H1 (cell line): ENCODE measurements at regions not wholly inside any gene's neighbourhood (a gene's known extent, or its start where the extent isn't known, plus 50 kb on each side); places are given as distances from the start of the nearest gene placed in this dataset.

ENCODE experiments used
- CTCF ChIA-PET: fragments of 300-600 bp; sonication (Branson Sonifier 250); formaldehyde crosslinking; loops from one replicate; lab custom pipeline; 2021; ENCODE audit not compliant: partially characterized antibody; lab: Charles Lee
- POLR2A ChIA-PET: fragments of 300-600 bp; sonication (Branson Sonifier 250); formaldehyde crosslinking; loops from one replicate; lab custom pipeline; 2021; ENCODE audit warnings: inconsistent platforms; ENCODE audit not compliant: partially characterized antibody; lab: Charles Lee
- DNase-seq, 2 experiments: peaks; one replicate each; pipeline versions ENCODE4 v3.0.0 to v3.0.0-alpha.2; 2010 to 2022; ENCODE audit warnings: low spot score in 2 of 2, low read depth in 1 of 2, mixed read lengths in 1 of 2
- FAIRE-seq: peaks from 2 replicates; lab custom pipeline; 2011; peaks lifted over from hg19 to GRCh38; lab: Jason Lieb, UNC
- H2AFZ ChIP-seq: 2 replicates; pipeline ENCODE4 v1.8.1; 2012; ENCODE audit warnings: low read length, inconsistent platforms
- H2AK5ac ChIP-seq: 2 replicates; pipeline ENCODE4 v1.6.1; 2013; ENCODE audit warnings: low read depth, low read length
- H2BK120ac ChIP-seq: replicated peaks from 2 replicates; pipeline ENCODE3; 2013; ENCODE audit warnings: low read depth, low read length, inconsistent platforms
- H2BK12ac ChIP-seq: 2 replicates; pipeline ENCODE4 v1.6.1; 2013; ENCODE audit warnings: low read depth, low read length
- H2BK15ac ChIP-seq: 2 replicates; pipeline ENCODE4 v1.6.1; 2013; ENCODE audit warnings: low read length
- H2BK20ac ChIP-seq: 2 replicates; pipeline ENCODE4 v1.6.1; 2013; ENCODE audit warnings: low read length
- H2BK5ac ChIP-seq: 2 replicates; pipeline ENCODE4 v1.6.1; 2013; ENCODE audit warnings: low read depth, low read length
- H3K14ac ChIP-seq: 2 replicates; pipeline ENCODE4 v1.6.1; 2013; ENCODE audit warnings: inconsistent platforms; ENCODE audit not compliant: insufficient read length
- H3K18ac ChIP-seq: 2 replicates; pipeline ENCODE4 v1.6.1; 2013; ENCODE audit warnings: low read length; ENCODE audit errors: extremely low read depth
- H3K23ac ChIP-seq: 2 replicates; pipeline ENCODE4 v1.6.1; 2013; ENCODE audit warnings: inconsistent platforms; ENCODE audit not compliant: insufficient read length
- H3K23me2 ChIP-seq: 2 replicates; pipeline ENCODE4 v1.6.1; 2013; ENCODE audit warnings: low read depth, low read length
- H3K27ac ChIP-seq: 2 replicates; pipeline ENCODE4 v1.6.1; 2011; ENCODE audit warnings: low read depth, low read length, inconsistent platforms
- H3K27me3 ChIP-seq, 4 experiments: replicated peaks in 1 of 4; 1 replicate in 1 of 4; 2 replicates in 3 of 4; pipeline versions ENCODE4 v1.6.1 to v1.8.1; 2011 to 2013; ENCODE audit warnings: low read length in 3 of 4, mild to moderate bottlenecking in 3 of 4, inconsistent platforms in 2 of 4, mixed read lengths in 2 of 4, moderate library complexity in 1 of 4; ENCODE audit not compliant: control insufficient read depth in 3 of 4, insufficient read depth in 3 of 4; ENCODE audit errors: extremely low read depth in 1 of 4
- H3K36me3 ChIP-seq, 4 experiments: 2 replicates each; pipeline versions ENCODE4 v1.6.1 to v1.8.1; 2011 to 2013; ENCODE audit warnings: mild to moderate bottlenecking in 4 of 4, low read length in 3 of 4, moderate library complexity in 2 of 4, control low read depth in 1 of 4, inconsistent platforms in 1 of 4; ENCODE audit not compliant: insufficient read depth in 4 of 4, control insufficient read depth in 2 of 4
- H3K4ac ChIP-seq: replicated peaks from 2 replicates; pipeline ENCODE3; 2013; ENCODE audit warnings: low read length, low read depth, mixed read lengths, inconsistent platforms; ENCODE audit not compliant: insufficient read length
- H3K4me1 ChIP-seq, 4 experiments: replicated peaks in 1 of 4; 1 replicate in 1 of 4; 2 replicates in 3 of 4; pipeline versions ENCODE4 v1.6.1 to v1.8.1; 2011 to 2013; ENCODE audit warnings: low read length in 3 of 4, inconsistent platforms in 2 of 4, mixed read lengths in 1 of 4; ENCODE audit not compliant: insufficient read depth in 4 of 4, control insufficient read depth in 3 of 4
- H3K4me2 ChIP-seq, 2 experiments: 2 replicates each; pipeline versions ENCODE4 v1.6.1 to v1.8.1; 2011 to 2013; ENCODE audit warnings: low read depth in 2 of 2, low read length in 2 of 2, control low read depth in 1 of 2, inconsistent platforms in 1 of 2, mild to moderate bottlenecking in 1 of 2; ENCODE audit not compliant: insufficient read depth in 1 of 2
- H3K4me3 ChIP-seq, 4 experiments: fragments of 200-600, 300-600 bp in 1 of 4; sonication (generic), shearing (Covaris generic), sonication (Bioruptor Twin) in 1 of 4; 2 replicates each; pipeline versions ENCODE4 v1.5.1 to v1.8.1; 2011 to 2016; ENCODE audit warnings: low read length in 4 of 4, low read depth in 3 of 4, control low read depth in 2 of 4, inconsistent platforms in 2 of 4, mild to moderate bottlenecking in 2 of 4, mixed read lengths in 1 of 4, moderate library complexity in 1 of 4; ENCODE audit not compliant: insufficient read depth in 2 of 4; ENCODE audit errors: extremely low read depth in 1 of 4
- H3K56ac ChIP-seq: replicated peaks from 2 replicates; pipeline ENCODE3; 2013; ENCODE audit warnings: low read depth, mild to moderate bottlenecking, mixed read lengths, low read length, inconsistent platforms; ENCODE audit not compliant: insufficient read length
- H3K79me1 ChIP-seq: 2 replicates; pipeline ENCODE4 v1.6.1; 2013; ENCODE audit warnings: low read depth, low read length, control low read depth
- H3K79me2 ChIP-seq, 2 experiments: 2 replicates each; pipeline versions ENCODE4 v1.6.1 to v1.8.1; 2012 to 2013; ENCODE audit warnings: low read length in 2 of 2, mild to moderate bottlenecking in 2 of 2, inconsistent platforms in 1 of 2; ENCODE audit not compliant: insufficient read depth in 2 of 2, control insufficient read depth in 1 of 2
- H3K9ac ChIP-seq, 4 experiments: replicated peaks in 1 of 4; 1 replicate in 1 of 4; 2 replicates in 3 of 4; pipeline versions ENCODE4 v1.6.1 to v1.8.1; 2011 to 2013; ENCODE audit warnings: low read depth in 3 of 4, low read length in 3 of 4, control low read depth in 2 of 4, mild to moderate bottlenecking in 2 of 4, moderate library complexity in 2 of 4, inconsistent platforms in 1 of 4; ENCODE audit errors: extremely low read depth in 1 of 4
- H3K9me3 ChIP-seq, 2 experiments: 2 replicates each; pipeline versions ENCODE4 v1.6.1 to v1.8.1; 2012 to 2013; ENCODE audit warnings: mild to moderate bottlenecking in 2 of 2, moderate library complexity in 2 of 2, control low read depth in 1 of 2, inconsistent platforms in 1 of 2, low read depth in 1 of 2, low read length in 1 of 2, mixed read lengths in 1 of 2; ENCODE audit not compliant: insufficient read depth in 2 of 2
- H4K20me1 ChIP-seq, 2 experiments: replicated peaks in 1 of 2; 2 replicates each; pipeline versions ENCODE3 to v1.8.1; 2011 to 2013; ENCODE audit warnings: inconsistent platforms in 2 of 2, low read length in 2 of 2, mild to moderate bottlenecking in 1 of 2; ENCODE audit not compliant: insufficient read depth in 2 of 2, control insufficient read depth in 1 of 2
- H4K5ac ChIP-seq: 2 replicates; pipeline ENCODE4 v1.6.1; 2013; ENCODE audit warnings: low read length, low read depth, mixed read lengths, inconsistent platforms; ENCODE audit not compliant: insufficient read length
- H4K8ac ChIP-seq: 2 replicates; pipeline ENCODE4 v1.8.0; 2013; ENCODE audit warnings: mild to moderate bottlenecking, moderate library complexity, low read length, inconsistent platforms; ENCODE audit not compliant: insufficient read depth; ENCODE audit errors: extremely low read depth
- H4K91ac ChIP-seq: replicated peaks from 2 replicates; pipeline ENCODE3; 2013; ENCODE audit warnings: low read length, mixed read lengths, inconsistent platforms; ENCODE audit not compliant: insufficient read length
- JUN ChIP-seq: IDR thresholded peaks from 2 replicates; pipeline ENCODE4 v1.6.1; 2011; ENCODE audit warnings: low read depth, mild to moderate bottlenecking, improper control_type of control experiment, low read length
- KDM4A ChIP-seq: IDR thresholded peaks from one replicate; pipeline ENCODE4 v1.7.1; 2012; ENCODE audit warnings: low read depth, mild to moderate bottlenecking, moderate library complexity, low read length, inconsistent platforms; ENCODE audit not compliant: severe bottlenecking
- RBBP5 ChIP-seq: IDR thresholded peaks from 2 replicates; pipeline ENCODE4 v1.7.1; 2012; ENCODE audit warnings: low read depth, mild to moderate bottlenecking, inconsistent platforms, low read length, moderate library complexity, borderline replicate concordance
- RXRA ChIP-seq: IDR thresholded peaks from 2 replicates; pipeline ENCODE4 v1.6.1; 2011; ENCODE audit warnings: low read depth, mild to moderate bottlenecking, low read length, moderate library complexity; ENCODE audit not compliant: insufficient read depth
- SAP30 ChIP-seq: fragments of 300-600 bp; sonication (generic); IDR thresholded peaks from 2 replicates; pipeline ENCODE4 v1.7.1; 2012; ENCODE audit warnings: low read length, moderate library complexity, mild to moderate bottlenecking, inconsistent platforms; ENCODE audit not compliant: insufficient read depth, insufficient replicate concordance
- SRF ChIP-seq: IDR thresholded peaks from 2 replicates; pipeline ENCODE4 v1.6.1; 2011; ENCODE audit warnings: mild to moderate bottlenecking, low read depth, low read length, moderate library complexity
- WGBS, 2 experiments: shearing (Covaris generic) in 1 of 2; methylation state at CpG; one replicate each; pipeline versions ENCODE4 v1.1.6 to v1.1.7; 2013 to 2015; ENCODE audit warnings: low lambda C conversion rate in 2 of 2, mixed read lengths in 2 of 2, inconsistent platforms in 1 of 2, low coverage in 1 of 2, missing lambda C conversion rate in 1 of 2; ENCODE audit not compliant: insufficient replicate concordance in 2 of 2, insufficient coverage in 1 of 2, insufficient read length in 1 of 2; ENCODE audit errors: extremely low coverage in 1 of 2, missing lambda C conversion rate in 1 of 2; 5-methylcytosine and 5-hydroxymethylcytosine counted together

DNA sequence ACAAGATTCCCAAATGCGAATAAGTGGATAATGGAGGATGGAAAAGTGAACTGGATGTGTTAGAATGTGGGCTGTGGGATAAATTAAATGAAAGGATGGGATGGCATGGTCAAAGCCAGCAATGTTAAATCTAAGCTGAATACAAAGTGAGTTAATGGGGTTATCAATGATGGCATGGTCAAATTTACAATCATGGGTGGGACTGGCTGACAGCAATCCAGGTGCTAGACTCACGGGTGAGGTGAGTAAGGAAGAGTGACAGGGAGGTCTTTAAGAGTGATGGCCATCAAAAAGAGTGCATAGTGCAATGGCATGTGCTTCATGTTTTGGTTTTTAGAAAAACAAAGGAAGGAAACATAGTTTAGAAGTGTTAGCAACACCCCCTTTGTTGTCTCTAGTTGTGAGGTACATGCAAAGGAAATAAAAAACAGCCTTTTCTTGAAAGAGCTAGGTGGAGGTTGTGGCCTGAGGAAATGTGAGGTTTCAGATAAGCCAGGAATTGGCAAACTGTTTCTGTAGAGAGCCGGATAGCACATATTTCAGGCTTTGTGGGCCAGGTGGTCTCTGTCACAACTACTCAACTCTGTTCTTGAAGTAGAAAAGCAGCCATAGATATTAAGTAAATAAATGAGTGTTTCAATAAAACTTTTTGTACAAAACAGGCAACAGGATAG is 328.7 kb downstream of the RPL10L start:
- no peaks in the 10 kb centered on the region for H3K79me2 ChIP-seq
- H2BK120ac ChIP-seq, result no peak overlapping the region
- no peak overlapping the region; the same call in 1 of the 2 replicates for H2AK5ac ChIP-seq
- no peak overlapping the region for H3K27ac ChIP-seq
- H3K9me3 ChIP-seq, result no peaks in the 10 kb centered on the region
- H3K23ac ChIP-seq, result no peak overlapping the region
- H2BK20ac ChIP-seq, result no peak overlapping the region
- H3K4me2 ChIP-seq, result peak overlapping the region; percentile 19 to 46
- H3K79me1 ChIP-seq, result no peaks in the 10 kb centered on the region
- H3K14ac ChIP-seq, result no peak overlapping the region
- no peak overlapping the region for H4K91ac ChIP-seq
- H3K27me3 ChIP-seq, result peaks cover 0 to 4% (median 2%) of the 10 kb centered on the region in 4 experiments; a peak in 1 of 7 replicates
- 89% methylated on average over 3 of the region's 3 CpGs; no CpG with 5 or more reads in 1 of the 2 experiments for WGBS, 2 experiments
- ChIA-PET POLR2A (interaction anchor here (0.6 kb wide), 1 partner anchor 787 kb away, joined by 6 read pairs; no protein-coding TSS in a partner anchor), CTCF (interaction anchor here (1.2 to 3.3 kb wide), 2 partner anchors 11 to 21 kb away, joined by 3 to 10 read pairs; no protein-coding TSS in a partner anchor)
- no peaks in the 10 kb centered on the region for H3K36me3 ChIP-seq
- no peak overlapping the region for H3K18ac ChIP-seq
- no peak for FAIRE-seq
- H3K9ac ChIP-seq, result no peak overlapping the region
- H3K4ac ChIP-seq, result no peak overlapping the region
- no peaks in the 10 kb centered on the region for H4K20me1 ChIP-seq
- H3K56ac ChIP-seq, result no peak overlapping the region
- no peak overlapping the region; the same call in 1 of the 2 replicates for H2BK12ac ChIP-seq
- no peak overlapping the region for H2BK5ac ChIP-seq
- no peak overlapping the region for H4K5ac ChIP-seq
- DNase-seq, result no peak
- H3K23me2 ChIP-seq, result peaks cover 2% of the 10 kb centered on the region; the same call in 1 of the 2 replicates
- no peak overlapping the region for H2AFZ ChIP-seq
- no peak overlapping the region for H2BK15ac ChIP-seq
- H4K8ac ChIP-seq, result no peak overlapping the region
- TF ChIP-seq RBBP5, result no peak
- TF ChIP-seq JUN, result no peak
- TF ChIP-seq RXRA, result no peak
- TF ChIP-seq SAP30, result no peak
- no peak for TF ChIP-seq KDM4A
- TF ChIP-seq SRF, result no peak
- H3K4me1 ChIP-seq, result peaks cover 0 to 15% (median 9%) of the 10 kb centered on the region in 4 experiments; a peak in 4 of 7 replicates
- peak overlapping the region in 1 of 4 experiments; percentile 25; a peak in 1 of 8 replicates for H3K4me3 ChIP-seq
